Type B pancreatic cell (in vitro differentiated cells): ENCODE measurements at regions not wholly inside any gene's neighbourhood (a gene's known extent, or its start where the extent isn't known, plus 50 kb on each side); places are given as distances from the start of the nearest gene placed in this dataset.

Source experiments
- DNase-seq: peaks from one replicate; pipeline ENCODE4 v3.0.0; 2021; ENCODE audit warnings: mixed read lengths; ENCODE audit not compliant: unreplicated experiment; ENCODE audit errors: extremely low spot score
- H3K27ac Mint-ChIP-seq: 2 replicates; pipeline ENCODE4 v1.8.0; 2021; ENCODE audit warnings: mild to moderate bottlenecking, mixed read lengths
- H3K27me3 Mint-ChIP-seq: 2 replicates; pipeline ENCODE4 v1.8.0; 2021; ENCODE audit warnings: mixed read lengths
- H3K36me3 Mint-ChIP-seq: 2 replicates; pipeline ENCODE4 v1.8.0; 2021; ENCODE audit warnings: mixed read lengths
- H3K4me1 Mint-ChIP-seq: one replicate; pipeline ENCODE4 v1.8.0; 2021; ENCODE audit warnings: mixed read lengths; ENCODE audit not compliant: unreplicated experiment
- H3K4me3 Mint-ChIP-seq: 2 replicates; pipeline ENCODE4 v1.8.0; 2021; ENCODE audit warnings: mild to moderate bottlenecking, mixed read lengths
- H3K9me3 Mint-ChIP-seq: 2 replicates; pipeline ENCODE4 v1.8.0; 2021; ENCODE audit warnings: mixed read lengths
- TF ChIP-seq, protein P1 (sequence below): fragments of 200-600 bp; sonication (generic); conservative IDR thresholded peaks from 2 replicates; pipeline ENCODE4 v1.5.0; 2021; ENCODE audit warnings: antibody characterized with exemption, mild to moderate bottlenecking

DNA sequence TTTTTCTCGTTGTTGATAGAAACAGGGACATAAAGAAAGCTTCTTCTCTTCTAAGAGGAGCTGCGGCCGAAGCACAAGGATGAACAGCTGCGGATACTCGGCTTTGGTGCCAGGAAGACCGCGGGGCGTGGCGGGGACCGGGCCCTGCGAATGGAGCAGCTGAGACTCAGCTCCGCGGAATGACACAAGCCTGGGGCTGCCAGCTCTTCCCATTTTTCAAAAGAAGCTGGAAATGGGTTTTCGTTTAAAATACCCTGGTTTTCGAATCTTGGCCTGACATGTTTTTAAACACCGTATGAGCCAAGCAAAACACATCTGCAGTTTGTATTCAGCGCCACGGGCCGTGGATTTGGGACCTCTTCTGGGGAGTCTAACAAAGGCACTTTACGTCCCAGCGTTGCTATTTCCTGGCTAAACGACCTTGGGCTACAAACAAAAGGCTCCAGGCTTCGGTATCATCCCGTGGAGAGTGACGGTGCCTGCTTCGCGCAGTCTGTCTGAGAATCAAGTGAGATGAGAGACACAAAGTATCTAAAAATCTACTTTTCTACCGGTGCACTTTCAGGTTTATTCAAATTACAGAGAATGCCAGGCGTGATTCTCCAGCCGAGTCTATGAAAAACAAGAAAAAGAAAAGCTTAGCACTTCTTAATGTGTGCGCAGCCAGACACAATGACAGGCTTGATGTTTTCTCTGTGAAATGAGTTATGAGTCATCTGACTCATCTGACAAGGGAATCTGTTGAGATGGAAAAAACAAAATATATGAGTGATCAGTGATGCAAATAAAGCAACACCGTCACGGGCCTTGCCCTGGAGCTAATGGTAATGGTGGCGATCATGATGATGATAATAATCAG, 114.0 kb upstream of the TMEM132D start:
- TF ChIP-seq, protein P1, sequence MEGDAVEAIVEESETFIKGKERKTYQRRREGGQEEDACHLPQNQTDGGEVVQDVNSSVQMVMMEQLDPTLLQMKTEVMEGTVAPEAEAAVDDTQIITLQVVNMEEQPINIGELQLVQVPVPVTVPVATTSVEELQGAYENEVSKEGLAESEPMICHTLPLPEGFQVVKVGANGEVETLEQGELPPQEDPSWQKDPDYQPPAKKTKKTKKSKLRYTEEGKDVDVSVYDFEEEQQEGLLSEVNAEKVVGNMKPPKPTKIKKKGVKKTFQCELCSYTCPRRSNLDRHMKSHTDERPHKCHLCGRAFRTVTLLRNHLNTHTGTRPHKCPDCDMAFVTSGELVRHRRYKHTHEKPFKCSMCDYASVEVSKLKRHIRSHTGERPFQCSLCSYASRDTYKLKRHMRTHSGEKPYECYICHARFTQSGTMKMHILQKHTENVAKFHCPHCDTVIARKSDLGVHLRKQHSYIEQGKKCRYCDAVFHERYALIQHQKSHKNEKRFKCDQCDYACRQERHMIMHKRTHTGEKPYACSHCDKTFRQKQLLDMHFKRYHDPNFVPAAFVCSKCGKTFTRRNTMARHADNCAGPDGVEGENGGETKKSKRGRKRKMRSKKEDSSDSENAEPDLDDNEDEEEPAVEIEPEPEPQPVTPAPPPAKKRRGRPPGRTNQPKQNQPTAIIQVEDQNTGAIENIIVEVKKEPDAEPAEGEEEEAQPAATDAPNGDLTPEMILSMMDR: no peak
- Mint-ChIP-seq H3K36me3 (no peaks in the 10 kb centered on the region), H3K27me3 (peaks cover 29% of the 10 kb centered on the region), H3K4me3 (no peak overlapping the region), H3K27ac (no peak overlapping the region), H3K4me1 (no peaks in the 10 kb centered on the region), H3K9me3 (no peaks in the 10 kb centered on the region)
- no peak for DNase-seq

DNA sequence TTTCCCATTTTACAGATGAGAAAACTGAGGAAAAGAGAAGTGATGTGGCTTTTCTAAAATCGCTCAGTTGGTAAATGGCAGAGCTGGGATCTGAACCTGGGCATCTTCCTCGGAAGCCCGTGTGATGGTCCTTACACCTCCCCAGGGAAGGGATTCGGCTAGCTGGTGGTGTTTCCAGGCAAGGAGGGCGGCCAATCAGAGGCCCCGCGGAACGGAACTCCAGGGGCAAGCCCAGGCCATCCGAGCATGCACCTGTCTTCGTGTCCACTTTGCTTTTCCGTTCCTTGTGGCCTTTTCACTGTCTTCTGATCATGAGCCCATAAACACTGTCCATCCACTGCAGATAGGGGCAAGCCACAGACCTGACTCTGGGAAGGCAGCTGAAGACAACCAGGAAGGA, 114.8 kb upstream of the TMEM132D start:
- no peaks in the 10 kb centered on the region for H3K9me3 Mint-ChIP-seq

DNA sequence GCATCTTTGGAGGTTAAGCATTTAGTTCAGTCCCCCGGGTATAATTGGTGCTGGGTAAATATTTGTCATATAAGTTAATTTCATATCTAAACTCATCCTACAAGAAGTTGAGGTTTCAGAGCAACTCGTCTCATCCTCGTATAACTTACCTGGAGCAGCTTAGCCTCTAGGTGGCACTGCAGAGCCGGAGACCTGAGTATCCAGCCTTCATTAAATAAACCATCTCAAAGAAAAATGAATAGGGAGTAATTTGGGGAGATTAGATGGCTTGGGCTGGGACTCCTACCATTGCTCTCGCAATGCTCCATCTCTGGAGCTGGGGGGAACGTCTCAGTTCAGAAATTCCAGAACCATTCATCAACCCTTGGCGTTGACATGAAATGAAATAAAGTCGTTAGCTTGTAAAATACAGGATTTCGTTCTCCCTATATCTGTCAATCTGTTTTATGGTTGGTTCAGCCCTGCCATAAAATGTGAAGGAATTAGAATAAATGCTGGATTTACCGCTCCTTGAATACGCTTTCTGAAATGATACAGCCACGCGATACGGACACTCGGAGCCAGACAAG, 122.9 kb upstream of the TMEM132D start:
- Mint-ChIP-seq H3K36me3 (no peaks in the 10 kb centered on the region), H3K27me3 (peaks cover 65% of the 10 kb centered on the region), H3K27ac (no peak overlapping the region), H3K9me3 (no peaks in the 10 kb centered on the region), H3K4me1 (no peaks in the 10 kb centered on the region), H3K4me3 (no peak overlapping the region)
- TF ChIP-seq, protein P1: peak; percentile 83
- no peak for DNase-seq

More for the DNA sequence above, 114.8 kb upstream of the TMEM132D start:
- Mint-ChIP-seq H3K4me3 (no peak overlapping the region), H3K36me3 (no peaks in the 10 kb centered on the region), H3K4me1 (no peaks in the 10 kb centered on the region), H3K27me3 (peaks cover 36% of the 10 kb centered on the region), H3K27ac (no peak overlapping the region)
- no peak for DNase-seq
- TF ChIP-seq, protein P1: no peak

DNA sequence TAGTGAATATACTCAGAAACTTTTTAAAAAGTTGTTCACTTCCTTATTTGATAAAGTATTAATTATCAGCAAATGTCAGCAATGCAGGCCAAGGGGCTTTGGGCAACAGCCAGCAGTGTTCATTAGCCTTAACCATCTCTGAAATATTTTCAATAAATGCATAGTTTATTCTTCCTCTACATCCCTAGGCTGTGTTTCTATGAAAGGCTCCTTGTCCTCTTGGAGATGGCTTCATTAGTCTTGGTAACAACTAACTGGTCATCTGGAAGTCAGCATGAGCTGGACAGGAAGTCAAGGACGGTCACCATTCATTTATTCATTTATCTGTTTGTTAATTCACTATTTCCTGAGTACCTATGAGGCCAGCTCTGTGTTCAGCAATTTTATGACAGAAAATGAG, 124.0 kb upstream of the TMEM132D start:
- Mint-ChIP-seq H3K9me3 (no peaks in the 10 kb centered on the region), H3K27me3 (peaks cover 72% of the 10 kb centered on the region), H3K27ac (no peak overlapping the region), H3K4me3 (no peak overlapping the region), H3K36me3 (no peaks in the 10 kb centered on the region), H3K4me1 (no peaks in the 10 kb centered on the region)
- TF ChIP-seq, protein P1: no peak
- no peak for DNase-seq

DNA sequence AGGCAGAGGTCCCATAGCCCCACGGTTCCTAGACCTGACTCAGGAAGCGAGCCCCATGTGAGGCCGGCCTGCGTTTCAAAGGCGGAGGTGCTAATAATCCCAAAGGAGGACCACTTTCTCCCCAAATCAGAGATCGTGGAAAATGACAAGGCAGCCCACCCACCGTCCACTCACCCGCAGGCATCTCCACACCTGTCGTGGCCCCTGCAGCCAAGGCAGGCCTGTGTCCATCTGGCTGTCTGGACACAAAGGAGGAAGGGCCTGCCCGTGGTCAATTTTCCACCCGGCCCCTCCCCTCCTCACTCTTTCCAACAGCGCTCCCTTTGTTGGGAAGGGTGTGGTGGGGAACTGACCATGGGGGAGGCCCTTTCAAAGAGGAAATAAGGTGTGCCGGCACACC, 125.3 kb upstream of the TMEM132D start:
- Mint-ChIP-seq H3K4me1 (no peaks in the 10 kb centered on the region), H3K27me3 (peaks cover 74% of the 10 kb centered on the region), H3K9me3 (no peaks in the 10 kb centered on the region), H3K27ac (no peak overlapping the region), H3K36me3 (no peaks in the 10 kb centered on the region), H3K4me3 (no peak overlapping the region)
- TF ChIP-seq, protein P1: no peak
- no peak for DNase-seq
